Choroid plexus epithelial cell (primary cell): ENCODE measurements at regions not wholly inside any gene's neighbourhood (a gene's known extent, or its start where the extent isn't known, plus 50 kb on each side); places are given as distances from the start of the nearest gene placed in this dataset.

Source experiments
- DNase-seq: peaks from one replicate; pipeline ENCODE4 v3.0.0-alpha.2; 2010; ENCODE audit warnings: low read depth
- H3K4me3 ChIP-seq: 2 replicates; pipeline ENCODE4 v1.5.1; 2011; ENCODE audit warnings: low read depth, mild to moderate bottlenecking, control low read depth, low read length, moderate library complexity
- TF ChIP-seq, protein P1 (sequence below): conservative IDR thresholded peaks from 2 replicates; pipeline ENCODE4 v1.5.1; 2011; ENCODE audit warnings: low read depth, mild to moderate bottlenecking, control low read depth, inconsistent platforms, low read length, moderate library complexity

- H3K4me3 ChIP-seq = no peak overlapping the region
- no peak for DNase-seq
- TF ChIP-seq, protein P1, sequence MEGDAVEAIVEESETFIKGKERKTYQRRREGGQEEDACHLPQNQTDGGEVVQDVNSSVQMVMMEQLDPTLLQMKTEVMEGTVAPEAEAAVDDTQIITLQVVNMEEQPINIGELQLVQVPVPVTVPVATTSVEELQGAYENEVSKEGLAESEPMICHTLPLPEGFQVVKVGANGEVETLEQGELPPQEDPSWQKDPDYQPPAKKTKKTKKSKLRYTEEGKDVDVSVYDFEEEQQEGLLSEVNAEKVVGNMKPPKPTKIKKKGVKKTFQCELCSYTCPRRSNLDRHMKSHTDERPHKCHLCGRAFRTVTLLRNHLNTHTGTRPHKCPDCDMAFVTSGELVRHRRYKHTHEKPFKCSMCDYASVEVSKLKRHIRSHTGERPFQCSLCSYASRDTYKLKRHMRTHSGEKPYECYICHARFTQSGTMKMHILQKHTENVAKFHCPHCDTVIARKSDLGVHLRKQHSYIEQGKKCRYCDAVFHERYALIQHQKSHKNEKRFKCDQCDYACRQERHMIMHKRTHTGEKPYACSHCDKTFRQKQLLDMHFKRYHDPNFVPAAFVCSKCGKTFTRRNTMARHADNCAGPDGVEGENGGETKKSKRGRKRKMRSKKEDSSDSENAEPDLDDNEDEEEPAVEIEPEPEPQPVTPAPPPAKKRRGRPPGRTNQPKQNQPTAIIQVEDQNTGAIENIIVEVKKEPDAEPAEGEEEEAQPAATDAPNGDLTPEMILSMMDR = no peak
Observed at GRCh38 chr22:27401321-27401720, 400.2 kb downstream of the MN1 start.

GRCh38 chr22:27404441-27404840 is 397.1 kb downstream of the MN1 start:
- H3K4me3 ChIP-seq = no peak overlapping the region
- TF ChIP-seq, protein P1 = no peak
- no peak for DNase-seq

GRCh38 chr22:27405672-27406388 is 395.7 kb downstream of the MN1 start:
- peak; percentile 60 for DNase-seq
- H3K4me3 ChIP-seq = no peak overlapping the region
- TF ChIP-seq, protein P1 = peak; percentile 79

DNA sequence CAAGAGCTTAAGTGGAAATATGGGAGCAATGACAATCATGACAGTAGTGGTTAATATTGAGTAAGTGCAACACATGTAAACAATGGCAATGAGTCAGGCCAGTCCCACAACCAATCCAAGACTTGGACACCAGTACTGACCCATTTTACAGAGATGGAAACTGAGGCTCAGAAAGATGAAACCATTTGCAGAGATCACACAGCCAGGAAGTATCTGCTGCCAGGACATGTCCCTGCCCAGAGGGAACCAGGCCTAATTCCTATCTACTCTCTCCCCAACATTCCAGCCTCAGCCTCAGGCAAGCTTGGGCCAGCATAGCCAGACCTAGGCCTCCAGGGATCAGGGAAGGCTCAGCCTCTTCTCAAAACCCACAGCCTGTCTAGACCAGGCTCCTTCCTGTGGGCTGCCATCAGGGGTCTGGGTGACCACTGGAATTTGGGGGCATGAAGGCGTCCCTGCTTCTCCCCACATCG is 395.1 kb downstream of the MN1 start:
- DNase-seq = no peak
- H3K4me3 ChIP-seq = no peak overlapping the region
- TF ChIP-seq, protein P1 = no peak

DNA sequence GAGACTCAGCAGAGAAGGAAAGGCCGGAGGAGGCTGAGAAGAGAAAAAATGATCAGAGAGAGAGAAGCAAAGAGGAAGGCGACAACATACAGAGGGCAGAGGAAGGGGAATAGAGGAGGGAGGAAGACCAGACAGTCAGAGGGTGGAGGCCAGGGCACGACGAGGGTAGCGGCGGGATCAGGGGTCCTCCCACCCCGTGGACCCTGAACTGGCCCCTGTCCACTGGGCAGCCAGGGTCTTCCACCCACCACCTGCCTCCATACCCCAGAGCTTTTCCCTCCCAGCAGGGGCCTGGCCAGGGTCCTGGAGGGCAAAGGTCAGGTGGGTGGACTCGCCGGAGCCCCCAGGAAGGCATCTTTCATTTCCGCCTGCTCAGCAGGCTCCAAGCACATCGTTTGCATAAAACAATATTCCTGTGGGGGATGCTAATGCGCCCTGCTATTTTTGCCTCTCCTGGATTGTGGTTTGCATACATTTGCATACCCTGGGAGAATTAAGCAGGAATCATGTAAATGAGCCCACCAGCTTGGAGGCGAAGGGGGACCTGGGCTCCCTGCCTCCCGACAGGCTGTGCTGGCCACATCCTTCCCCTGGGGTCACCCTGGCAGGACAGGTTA is 394.1 kb downstream of the MN1 start:
- no peak overlapping the region for H3K4me3 ChIP-seq
- TF ChIP-seq, protein P1 = no peak
- DNase-seq = no peak

- no peak for DNase-seq
- H3K4me3 ChIP-seq = no peak overlapping the region
- TF ChIP-seq, protein P1 = no peak
Observed at GRCh38 chr22:27408068-27408467, 393.5 kb downstream of the MN1 start.
